WTC11 (cell line): ENCODE measurements at regions not wholly inside any gene's neighbourhood (a gene's known extent, or its start where the extent isn't known, plus 50 kb on each side); places are given as distances from the start of the nearest gene placed in this dataset.

Experiments
- ATAC-seq: fragments of 200-7000 bp; cut with Tn5 transposase; 2 replicates; pipeline ENCODE4 v1.10.0; 2021; ENCODE audit warnings: mild to moderate bottlenecking, moderate library complexity
- CTCF ChIA-PET: fragments of 300-600 bp; sonication (Branson Sonifier 250); formaldehyde crosslinking; loops from one replicate; lab custom pipeline; 2021; ENCODE audit warnings: antibody characterized with exemption; lab: Charles Lee
- POLR2A ChIA-PET: fragments of 350-600 bp; sonication (Branson Sonifier 250); formaldehyde crosslinking; loops from one replicate; lab custom pipeline; 2021; ENCODE audit warnings: antibody characterized with exemption; lab: Charles Lee
- DNase-seq: peaks from one replicate; pipeline ENCODE4 v3.0.0; 2021; ENCODE audit warnings: low spot score
- H3K27ac Mint-ChIP-seq: 2 replicates; pipeline ENCODE4 v1.8.0; 2021; ENCODE audit warnings: mixed read lengths
- H3K27me3 Mint-ChIP-seq: 2 replicates; pipeline ENCODE4 v1.8.0; 2021; ENCODE audit warnings: low read depth, mild to moderate bottlenecking, moderate library complexity, mixed read lengths
- H3K36me3 Mint-ChIP-seq: 2 replicates; pipeline ENCODE4 v1.8.0; 2021; ENCODE audit warnings: mixed read lengths
- H3K4me1 Mint-ChIP-seq: 2 replicates; pipeline ENCODE4 v1.8.0; 2022; ENCODE audit warnings: mixed read lengths
- H3K4me3 Mint-ChIP-seq: 2 replicates; pipeline ENCODE4 v1.8.0; 2021; ENCODE audit warnings: mild to moderate bottlenecking, moderate library complexity, mixed read lengths
- H3K9me3 Mint-ChIP-seq: 2 replicates; pipeline ENCODE4 v1.8.0; 2021; ENCODE audit warnings: mixed read lengths
- ATF6 ChIP-seq: sonication (generic); formaldehyde crosslinking; IDR thresholded peaks from 2 replicates; pipeline ENCODE4 v1.8.1; 2023; ENCODE audit warnings: mild to moderate bottlenecking, missing genetic modification reagents
- CREM ChIP-seq: sonication (generic); formaldehyde crosslinking; IDR thresholded peaks from 2 replicates; pipeline ENCODE4 v1.8.1; 2022; ENCODE audit warnings: mild to moderate bottlenecking, missing genetic modification reagents, moderate library complexity
- E2F4 ChIP-seq: sonication (generic); formaldehyde crosslinking; IDR thresholded peaks from 2 replicates; pipeline ENCODE4 v1.8.1; 2022; ENCODE audit warnings: low read depth, mild to moderate bottlenecking, moderate library complexity, missing genetic modification reagents, borderline replicate concordance
- ESRRA ChIP-seq: sonication (generic); formaldehyde crosslinking; IDR thresholded peaks from 2 replicates; pipeline ENCODE4 v1.8.1; 2022; ENCODE audit warnings: mild to moderate bottlenecking, missing genetic modification reagents, borderline replicate concordance
- ETV6 ChIP-seq: sonication (generic); formaldehyde crosslinking; IDR thresholded peaks from 2 replicates; pipeline ENCODE4 v1.8.1; 2022; ENCODE audit warnings: mild to moderate bottlenecking, missing genetic modification reagents
- FOXP4 ChIP-seq: sonication (generic); formaldehyde crosslinking; IDR thresholded peaks from 2 replicates; pipeline ENCODE4 v1.8.0; 2022; ENCODE audit warnings: mild to moderate bottlenecking, missing genetic modification reagents
- GABPB1 ChIP-seq: sonication (generic); formaldehyde crosslinking; IDR thresholded peaks from 2 replicates; pipeline ENCODE4 v1.8.1; 2023; ENCODE audit warnings: mild to moderate bottlenecking, missing genetic modification reagents
- HMGXB4 ChIP-seq: sonication (generic); formaldehyde crosslinking; IDR thresholded peaks from 2 replicates; pipeline ENCODE4 v1.8.1; 2023; ENCODE audit warnings: mild to moderate bottlenecking, moderate library complexity, missing genetic modification reagents
- MAX ChIP-seq: sonication (generic); formaldehyde crosslinking; IDR thresholded peaks from 2 replicates; pipeline ENCODE4 v1.8.0; 2022; ENCODE audit warnings: mild to moderate bottlenecking, missing genetic modification reagents
- NFE2L1 ChIP-seq: sonication (generic); formaldehyde crosslinking; IDR thresholded peaks from 2 replicates; pipeline ENCODE4 v1.8.1; 2023; ENCODE audit warnings: missing genetic modification reagents
- NR3C1 ChIP-seq: sonication (generic); formaldehyde crosslinking; conservative IDR thresholded peaks from 2 replicates; pipeline ENCODE4 v1.8.1; 2023; ENCODE audit warnings: low read depth, mild to moderate bottlenecking, missing genetic modification reagents
- PRRX2 ChIP-seq: fragments of 250-450 bp; sonication (Bioruptor Pico); IDR thresholded peaks from 2 replicates; pipeline ENCODE4 v1.8.0; 2021; ENCODE audit warnings: mild to moderate bottlenecking
- SMAD3 ChIP-seq: sonication (generic); formaldehyde crosslinking; IDR thresholded peaks from 2 replicates; pipeline ENCODE4 v1.8.0; 2022; ENCODE audit warnings: missing genetic modification reagents, mild to moderate bottlenecking, borderline replicate concordance
- SMAD4 ChIP-seq: sonication (generic); formaldehyde crosslinking; IDR thresholded peaks from 2 replicates; pipeline ENCODE4 v1.8.0; 2022; ENCODE audit warnings: mild to moderate bottlenecking, missing genetic modification reagents
- SOX15 ChIP-seq: fragments of 250-450 bp; sonication (Bioruptor Pico); IDR thresholded peaks from 2 replicates; pipeline ENCODE4 v1.9.0; 2021; ENCODE audit warnings: mild to moderate bottlenecking
- STAT6 ChIP-seq: sonication (generic); formaldehyde crosslinking; conservative IDR thresholded peaks from 2 replicates; pipeline ENCODE4 v1.8.1; 2023; ENCODE audit warnings: mild to moderate bottlenecking, low read depth, missing genetic modification reagents, moderate library complexity
- TCF7 ChIP-seq: sonication (generic); formaldehyde crosslinking; IDR thresholded peaks from 2 replicates; pipeline ENCODE4 v1.8.0; 2022; ENCODE audit warnings: mild to moderate bottlenecking, low read depth, missing genetic modification reagents, moderate library complexity
- TEAD1 ChIP-seq: sonication (generic); formaldehyde crosslinking; IDR thresholded peaks from 2 replicates; pipeline ENCODE4 v1.8.0; 2022; ENCODE audit warnings: mild to moderate bottlenecking, missing genetic modification reagents
- USF1 ChIP-seq: sonication (generic); formaldehyde crosslinking; IDR thresholded peaks from 2 replicates; pipeline ENCODE4 v1.8.0; 2022; ENCODE audit warnings: mild to moderate bottlenecking, missing genetic modification reagents
- USF2 ChIP-seq: sonication (generic); formaldehyde crosslinking; IDR thresholded peaks from 2 replicates; pipeline ENCODE4 v1.8.1; 2023; ENCODE audit warnings: mild to moderate bottlenecking, missing genetic modification reagents, moderate library complexity
- ZNF416 ChIP-seq: fragments of 250-450 bp; sonication (Bioruptor Pico); IDR thresholded peaks from 2 replicates; pipeline ENCODE4 v1.9.0; 2021; ENCODE audit warnings: mild to moderate bottlenecking, inconsistent platforms
- ZNF423 ChIP-seq: fragments of 250-450 bp; sonication (Bioruptor Pico); IDR thresholded peaks from 2 replicates; pipeline ENCODE4 v2.1.2; 2022; ENCODE audit warnings: mild to moderate bottlenecking, moderate library complexity

GRCh38 chr2:52659546-52659945 lies 1108.1 kb upstream of the CHAC2 start:
- no peak overlapping the region for H3K4me3 Mint-ChIP-seq
- no peaks in the 10 kb centered on the region for H3K4me1 Mint-ChIP-seq
- CTCF ChIA-PET, result no interaction called here
- POLR2A ChIA-PET, result no interaction called here
- DNase-seq (no peak), ATAC-seq (no peak)
- H3K27ac Mint-ChIP-seq, result no peak overlapping the region
- peaks cover 20% of the 10 kb centered on the region for H3K9me3 Mint-ChIP-seq
- no peaks in the 10 kb centered on the region for H3K36me3 Mint-ChIP-seq
- H3K27me3 Mint-ChIP-seq, result no peaks in the 10 kb centered on the region
- TF ChIP-seq E2F4 (no peak), ESRRA (no peak), SMAD4 (CRISPR knock-in tag) (no peak)

GRCh38 chr2:52658598-52658997 lies 1109.0 kb upstream of the CHAC2 start:
- no peak for DNase-seq
- TF ChIP-seq PRRX2 (CRISPR knock-in tag), result no peak
- TF ChIP-seq STAT6 (CRISPR knock-in tag), result no peak
- TF ChIP-seq ETV6, result no peak
- TF ChIP-seq USF2 (CRISPR knock-in tag), result no peak
- no peak for TF ChIP-seq FOXP4 (CRISPR knock-in tag)
- TF ChIP-seq ZNF416 (CRISPR knock-in tag), result no peak
- CTCF ChIA-PET, result no interaction called here
- no peak overlapping the region for H3K4me3 Mint-ChIP-seq
- H3K27me3 Mint-ChIP-seq, result no peaks in the 10 kb centered on the region
- no peak for ATAC-seq
- H3K9me3 Mint-ChIP-seq, result peaks cover 25% of the 10 kb centered on the region
- no peak overlapping the region for H3K27ac Mint-ChIP-seq
- POLR2A ChIA-PET, result no interaction called here
- H3K36me3 Mint-ChIP-seq, result no peaks in the 10 kb centered on the region
- H3K4me1 Mint-ChIP-seq, result no peaks in the 10 kb centered on the region

GRCh38 chr2:52639692-52640091 lies 1127.9 kb upstream of the CHAC2 start:
- peaks cover 29% of the 10 kb centered on the region for H3K9me3 Mint-ChIP-seq
- H3K4me3 Mint-ChIP-seq, result no peak overlapping the region
- ChIA-PET CTCF (no interaction called here), POLR2A (no interaction called here)
- H3K27me3 Mint-ChIP-seq, result no peaks in the 10 kb centered on the region
- ATAC-seq (no peak), DNase-seq (no peak)
- no peak overlapping the region for H3K27ac Mint-ChIP-seq
- peaks cover 11% of the 10 kb centered on the region for H3K36me3 Mint-ChIP-seq
- no peaks in the 10 kb centered on the region for H3K4me1 Mint-ChIP-seq
- no peak for TF ChIP-seq MAX (CRISPR knock-in tag)
- TF ChIP-seq ATF6 (CRISPR knock-in tag), result no peak
- TF ChIP-seq NR3C1 (CRISPR knock-in tag), result no peak
- no peak for TF ChIP-seq GABPB1 (CRISPR knock-in tag)
- TF ChIP-seq SOX15, result no peak
- TF ChIP-seq TCF7 (CRISPR knock-in tag), result no peak
- TF ChIP-seq CREM (CRISPR knock-in tag), result no peak
- TF ChIP-seq USF1 (CRISPR knock-in tag), result no peak
- TF ChIP-seq HMGXB4 (CRISPR knock-in tag), result no peak
- TF ChIP-seq ZNF423, result no peak
- no peak for TF ChIP-seq SMAD3
- no peak for TF ChIP-seq NFE2L1
- TF ChIP-seq TEAD1 (CRISPR knock-in tag), result no peak
